ENCODE measurements at regions not wholly inside any gene's neighbourhood (a gene's known extent, or its start where the extent isn't known, plus 50 kb on each side); places are given as distances from the start of the nearest gene placed in this dataset.

- Mint-ChIP-seq H3K9me3 (no peaks in the 10 kb centered on the region), H3K4me1 (peaks cover 11% of the 10 kb centered on the region), H3K27me3 (ENCODE audit: low read depth, poor library complexity) (peaks cover 15% of the 10 kb centered on the region), H3K27ac (no peak overlapping the region), H3K36me3 (ENCODE audit: low read depth) (no peaks in the 10 kb centered on the region), H3K4me3 (no peak overlapping the region)
- DNase-seq: no peak
- TF ChIP-seq CTCF (IDR thresholded peaks at IDR 0.05): no peak
These were observed 236.7 kb upstream of the MYT1L start for GRCh38 chr2:2567776-2568175.

GRCh38 chr2:2566396-2567323 lies 235.6 kb upstream of the MYT1L start:
- TF ChIP-seq CTCF (IDR thresholded peaks at IDR 0.05): no peak
- no peak overlapping the region for H3K27ac Mint-ChIP-seq
- peaks cover 21% of the 10 kb centered on the region for H3K27me3 Mint-ChIP-seq (ENCODE audit: low read depth, poor library complexity)
- no peaks in the 10 kb centered on the region for H3K9me3 Mint-ChIP-seq
- no peak for DNase-seq
- peaks cover 11% of the 10 kb centered on the region for H3K4me1 Mint-ChIP-seq
- H3K4me3 Mint-ChIP-seq: no peak overlapping the region
- H3K36me3 Mint-ChIP-seq (ENCODE audit: low read depth): no peaks in the 10 kb centered on the region

- Mint-ChIP-seq H3K27me3 (ENCODE audit: low read depth, poor library complexity) (peaks cover 26% of the 10 kb centered on the region), H3K4me1 (peaks cover 11% of the 10 kb centered on the region), H3K9me3 (no peaks in the 10 kb centered on the region), H3K36me3 (ENCODE audit: low read depth) (no peaks in the 10 kb centered on the region), H3K4me3 (no peak overlapping the region), H3K27ac (no peak overlapping the region)
- no peak for DNase-seq
- TF ChIP-seq CTCF (IDR thresholded peaks at IDR 0.05): no peak
These were observed 234.6 kb upstream of the MYT1L start for GRCh38 chr2:2565671-2566070.

GRCh38 chr2:2564300-2565078 lies 233.4 kb upstream of the MYT1L start:
- Mint-ChIP-seq H3K27me3 (ENCODE audit: low read depth, poor library complexity) (peaks cover 28% of the 10 kb centered on the region), H3K4me3 (no peak overlapping the region), H3K36me3 (ENCODE audit: low read depth) (no peaks in the 10 kb centered on the region), H3K27ac (peak overlapping the region; percentile 17), H3K9me3 (no peaks in the 10 kb centered on the region), H3K4me1 (peaks cover 11% of the 10 kb centered on the region)
- no peak for DNase-seq
- no peak for TF ChIP-seq CTCF (IDR thresholded peaks at IDR 0.05)

GRCh38 chr2:2563309-2563860 lies 232.3 kb upstream of the MYT1L start:
- no peak overlapping the region for H3K4me3 Mint-ChIP-seq
- DNase-seq: no peak
- no peaks in the 10 kb centered on the region for H3K36me3 Mint-ChIP-seq (ENCODE audit: low read depth)
- H3K27me3 Mint-ChIP-seq (ENCODE audit: low read depth, poor library complexity): peaks cover 31% of the 10 kb centered on the region
- peaks cover 11% of the 10 kb centered on the region for H3K4me1 Mint-ChIP-seq
- no peak overlapping the region for H3K27ac Mint-ChIP-seq
- no peak for TF ChIP-seq CTCF (IDR thresholded peaks at IDR 0.05)
- no peaks in the 10 kb centered on the region for H3K9me3 Mint-ChIP-seq

All from nephron progenitor cell (in vitro differentiated cells).